Astrocyte (in vitro differentiated cells and primary cell): ENCODE measurements at regions not wholly inside any gene's neighbourhood (a gene's known extent, or its start where the extent isn't known, plus 50 kb on each side); places are given as distances from the start of the nearest gene placed in this dataset.

Experiments used
- DNase-seq: peaks from one replicate; pipeline ENCODE4 v3.0.0-alpha.2; 2010; ENCODE audit warnings: low read depth
- FAIRE-seq: peaks from 2 replicates; lab custom pipeline; 2011; peaks lifted over from hg19 to GRCh38; lab: Jason Lieb, UNC
- H2AFZ ChIP-seq: 2 replicates; pipeline ENCODE4 v1.6.0; 2012; ENCODE audit warnings: low read depth, low read length, inconsistent platforms
- H3K27ac ChIP-seq: 2 replicates; pipeline ENCODE4 v1.5.1; 2011; ENCODE audit warnings: low read depth, low read length, inconsistent platforms
- H3K27me3 ChIP-seq: 2 replicates; pipeline ENCODE4 v1.6.0; 2011; ENCODE audit warnings: low read length, inconsistent platforms; ENCODE audit not compliant: insufficient read depth
- H3K36me3 ChIP-seq: 2 replicates; pipeline ENCODE4 v1.5.1; 2011; ENCODE audit warnings: low read length, inconsistent platforms; ENCODE audit not compliant: insufficient read depth
- H3K4me1 ChIP-seq: 2 replicates; pipeline ENCODE4 v1.5.1; 2011; ENCODE audit warnings: low read length, inconsistent platforms; ENCODE audit not compliant: insufficient read depth
- H3K4me2 ChIP-seq: 2 replicates; pipeline ENCODE4 v1.6.0; 2012; ENCODE audit warnings: low read length, inconsistent platforms
- H3K4me3 ChIP-seq: 2 replicates; pipeline ENCODE4 v1.5.1; 2011; ENCODE audit warnings: low read depth, mild to moderate bottlenecking, low read length, inconsistent platforms; ENCODE audit not compliant: insufficient read depth
- H3K79me2 ChIP-seq: 2 replicates; pipeline ENCODE4 v1.6.0; 2012; ENCODE audit warnings: mild to moderate bottlenecking, low read length, inconsistent platforms; ENCODE audit not compliant: insufficient read depth
- H3K9ac ChIP-seq: 2 replicates; pipeline ENCODE4 v1.6.0; 2012; ENCODE audit warnings: mild to moderate bottlenecking, low read length, inconsistent platforms
- H3K9me3 ChIP-seq: 2 replicates; pipeline ENCODE4 v1.5.1; 2012; ENCODE audit warnings: low read depth, mild to moderate bottlenecking, low read length, inconsistent platforms; ENCODE audit not compliant: insufficient read depth
- H4K20me1 ChIP-seq: 2 replicates; pipeline ENCODE4 v1.6.0; 2012; ENCODE audit warnings: low read length, inconsistent platforms; ENCODE audit not compliant: insufficient read depth
- H3K27ac Mint-ChIP-seq: one replicate; pipeline ENCODE4 v1.8.0; 2021; ENCODE audit warnings: mild to moderate bottlenecking, mixed read lengths; ENCODE audit not compliant: unreplicated experiment
- H3K27me3 Mint-ChIP-seq: one replicate; pipeline ENCODE4 v1.8.0; 2021; ENCODE audit warnings: low read depth, mixed read lengths; ENCODE audit not compliant: unreplicated experiment
- H3K36me3 Mint-ChIP-seq: one replicate; pipeline ENCODE4 v1.8.0; 2021; ENCODE audit warnings: low read depth, mixed read lengths; ENCODE audit not compliant: unreplicated experiment
- H3K4me1 Mint-ChIP-seq: one replicate; pipeline ENCODE4 v1.8.0; 2021; ENCODE audit warnings: low read depth, mixed read lengths; ENCODE audit not compliant: unreplicated experiment
- H3K4me3 Mint-ChIP-seq: one replicate; pipeline ENCODE4 v1.8.0; 2021; ENCODE audit warnings: mild to moderate bottlenecking, moderate library complexity, mixed read lengths; ENCODE audit not compliant: unreplicated experiment
- H3K9me3 Mint-ChIP-seq: one replicate; pipeline ENCODE4 v1.8.0; 2021; ENCODE audit warnings: mild to moderate bottlenecking, mixed read lengths; ENCODE audit not compliant: unreplicated experiment
- CTCF ChIP-seq: IDR thresholded peaks from 2 replicates; pipeline ENCODE4 v1.5.1; 2011; ENCODE audit warnings: low read depth, mild to moderate bottlenecking, inconsistent platforms, low read length, moderate library complexity; ENCODE audit not compliant: insufficient read depth
- EZH2 ChIP-seq: IDR thresholded peaks from 2 replicates; pipeline ENCODE4 v1.6.1; 2012; ENCODE audit warnings: mild to moderate bottlenecking, low read length, inconsistent platforms; ENCODE audit not compliant: insufficient read depth

DNA sequence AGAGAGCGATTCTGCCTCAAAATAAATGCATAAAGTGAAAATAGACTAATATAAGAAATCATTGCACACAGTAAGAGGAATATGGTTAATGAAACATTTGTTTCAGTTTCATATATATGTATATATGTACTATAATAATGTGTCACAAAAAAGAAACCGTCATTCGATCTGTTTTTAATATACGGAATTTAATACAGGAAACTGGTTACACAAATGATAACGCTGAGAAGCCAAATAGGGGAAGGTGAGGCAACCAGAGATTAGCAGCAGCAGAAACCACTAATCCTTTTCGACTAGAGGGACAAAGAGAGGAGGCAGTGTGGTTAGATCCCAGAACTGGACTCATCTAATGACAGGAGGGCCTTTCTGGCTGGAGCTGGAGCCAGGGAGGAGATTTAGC lies 64.2 kb upstream of the GREB1L start:
- Mint-ChIP-seq H3K27me3 (peaks cover 2% of the 10 kb centered on the region), H3K36me3 (no peaks in the 10 kb centered on the region), H3K4me3 (no peak overlapping the region), H3K27ac (no peak overlapping the region), H3K9me3 (no peaks in the 10 kb centered on the region), H3K4me1 (no peaks in the 10 kb centered on the region)
- H3K79me2 ChIP-seq: no peaks in the 10 kb centered on the region
- TF ChIP-seq CTCF (no peak), EZH2 (no peak)
- no peak overlapping the region for H3K9ac ChIP-seq
- H3K27me3 ChIP-seq: no peaks in the 10 kb centered on the region
- H3K27ac ChIP-seq: no peak overlapping the region
- no peak for FAIRE-seq
- no peak overlapping the region for H2AFZ ChIP-seq
- H3K36me3 ChIP-seq: no peaks in the 10 kb centered on the region
- H3K4me2 ChIP-seq: no peak overlapping the region
- H3K4me1 ChIP-seq: no peaks in the 10 kb centered on the region
- no peaks in the 10 kb centered on the region for H4K20me1 ChIP-seq
- no peaks in the 10 kb centered on the region for H3K9me3 ChIP-seq
- no peak overlapping the region for H3K4me3 ChIP-seq
- no peak for DNase-seq

- Mint-ChIP-seq H3K27me3 (peaks cover 5% of the 10 kb centered on the region), H3K27ac (no peak overlapping the region), H3K4me1 (no peaks in the 10 kb centered on the region), H3K36me3 (no peaks in the 10 kb centered on the region), H3K9me3 (no peaks in the 10 kb centered on the region), H3K4me3 (no peak overlapping the region)
- H3K4me3 ChIP-seq: no peak overlapping the region
- no peak overlapping the region for H3K9ac ChIP-seq
- TF ChIP-seq CTCF (peak; percentile 81), EZH2 (no peak)
- no peaks in the 10 kb centered on the region for H3K9me3 ChIP-seq
- no peak overlapping the region for H2AFZ ChIP-seq
- no peaks in the 10 kb centered on the region for H4K20me1 ChIP-seq
- H3K79me2 ChIP-seq: no peaks in the 10 kb centered on the region
- H3K4me1 ChIP-seq: no peaks in the 10 kb centered on the region
- FAIRE-seq: peak; percentile 37
- peak; percentile 39 for DNase-seq
- no peak overlapping the region for H3K27ac ChIP-seq
- H3K4me2 ChIP-seq: no peak overlapping the region
- no peaks in the 10 kb centered on the region for H3K36me3 ChIP-seq
- H3K27me3 ChIP-seq: no peaks in the 10 kb centered on the region
These were observed 62.3 kb upstream of the GREB1L start for GRCh38 chr18:21179590-21180220.

DNA sequence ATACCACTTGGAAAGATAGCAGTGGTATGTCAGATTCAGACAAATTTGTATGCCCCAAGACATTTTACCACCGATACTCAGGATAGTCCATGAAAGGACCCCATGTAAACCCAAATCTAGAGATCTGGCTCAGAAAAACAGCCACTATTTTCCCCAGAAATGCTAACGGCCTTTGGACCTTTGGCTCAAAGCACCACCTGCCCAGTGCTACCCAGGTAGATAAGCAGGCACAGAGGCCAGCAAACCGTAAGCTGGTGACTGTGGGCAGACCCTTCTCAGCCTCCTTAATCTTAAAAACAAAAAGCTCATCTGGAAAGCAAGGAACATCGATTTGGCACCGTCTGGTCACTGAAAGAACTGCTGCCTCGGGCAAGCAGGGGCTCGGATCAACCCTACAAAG lies 61.4 kb upstream of the GREB1L start:
- TF ChIP-seq EZH2: no peak
- no peak for DNase-seq
- no peak overlapping the region for H3K4me2 ChIP-seq
- no peak overlapping the region for H3K27ac ChIP-seq
- H3K36me3 Mint-ChIP-seq: no peaks in the 10 kb centered on the region
- H3K27me3 ChIP-seq: no peaks in the 10 kb centered on the region
- no peaks in the 10 kb centered on the region for H3K4me1 ChIP-seq
- peaks cover 5% of the 10 kb centered on the region for H3K27me3 Mint-ChIP-seq
- no peaks in the 10 kb centered on the region for H3K4me1 Mint-ChIP-seq
- H3K4me3 ChIP-seq: no peak overlapping the region
- no peaks in the 10 kb centered on the region for H4K20me1 ChIP-seq
- H3K9me3 Mint-ChIP-seq: no peaks in the 10 kb centered on the region
- H3K36me3 ChIP-seq: no peaks in the 10 kb centered on the region
- no peak overlapping the region for H3K9ac ChIP-seq
- H3K27ac Mint-ChIP-seq: no peak overlapping the region
- H3K4me3 Mint-ChIP-seq: no peak overlapping the region
- FAIRE-seq: no peak
- no peak overlapping the region for H2AFZ ChIP-seq
- no peaks in the 10 kb centered on the region for H3K9me3 ChIP-seq
- no peaks in the 10 kb centered on the region for H3K79me2 ChIP-seq
